ENCODE measurements at regions not wholly inside any gene's neighbourhood (a gene's known extent, or its start where the extent isn't known, plus 50 kb on each side); places are given as distances from the start of the nearest gene placed in this dataset.

DNA sequence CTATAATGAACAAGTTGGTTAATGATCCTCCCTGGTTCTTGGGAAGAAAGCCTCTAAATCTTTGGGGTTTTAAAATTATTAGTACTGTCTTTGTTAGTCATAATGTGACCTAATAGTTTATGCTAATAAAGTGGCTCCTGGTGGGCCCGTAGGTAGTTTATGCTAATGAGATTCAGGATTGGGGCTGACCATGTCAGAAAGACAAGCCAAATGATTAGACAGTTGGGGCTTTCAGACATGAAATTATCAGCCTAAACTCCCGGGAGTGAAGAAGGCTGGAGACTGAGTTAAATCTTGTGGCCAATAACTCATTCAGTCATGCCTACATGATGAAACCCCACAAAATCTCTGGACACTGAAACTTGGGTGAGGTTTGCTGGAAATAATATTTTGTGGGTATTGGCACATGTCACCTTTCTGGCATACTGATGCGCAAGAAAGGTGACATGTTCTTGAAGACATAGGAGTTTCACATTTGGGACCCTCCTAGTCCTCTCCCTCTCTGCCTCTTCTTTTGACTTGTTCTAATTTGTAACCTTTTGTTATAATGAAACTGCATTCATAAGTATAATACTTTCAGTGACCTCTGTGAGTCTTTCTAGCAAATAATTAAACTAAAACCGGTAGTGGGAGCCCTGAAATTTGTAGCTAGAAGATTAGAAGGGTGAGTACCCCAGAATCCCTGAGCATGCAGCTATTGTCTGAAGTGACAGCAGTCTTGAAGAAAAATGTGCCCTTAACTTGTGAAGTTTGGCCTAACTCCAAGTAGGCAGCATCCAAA lies 196.8 kb upstream of the FSTL5 start:
- no peaks in the 10 kb centered on the region for H3K9me3 ChIP-seq (replicated peaks; ENCODE audit: control insufficient read depth, insufficient read depth, low read length)
- H3K4me2 ChIP-seq (ENCODE audit: control insufficient read depth, insufficient read depth) = no peak overlapping the region
- H3K4me3 ChIP-seq = no peak overlapping the region
- 11% methylated on average over 4 of the region's 4 CpGs for WGBS (ENCODE audit: insufficient coverage, insufficient replicate concordance, low lambda C conversion rate, missing lambda C conversion rate)
- intact Hi-C loops (cut with micrococcal nuclease; ENCODE audit: unreplicated experiment) (no loop called here), in situ Hi-C loops (cut with MboI) (no loop called here)
- H3K4me1 ChIP-seq (ENCODE audit: control insufficient read depth, insufficient read depth, low read length) = no peaks in the 10 kb centered on the region
- H2AFZ ChIP-seq (ENCODE audit: control insufficient read depth, low read depth, low read length) = no peak overlapping the region
- no peak for ATAC-seq
- no TSS peak for BruUV-seq (replicated peaks)
- H3K79me2 ChIP-seq (ENCODE audit: control insufficient read depth, insufficient read depth, low read length) = no peaks in the 10 kb centered on the region
- SMC1A ChIA-PET (ENCODE audit: uncharacterized antibody, unreplicated experiment) = no interaction called here
- H4K20me1 ChIP-seq (ENCODE audit: control insufficient read depth, insufficient read depth) = no peaks in the 10 kb centered on the region
- no peak for FAIRE-seq
- RAD21 ChIA-PET (ENCODE audit: unreplicated experiment) = no interaction called here
- H3K36me3 ChIP-seq (ENCODE audit: control insufficient read depth in 2 of 2, insufficient read depth in 2 of 2, low read length in 1 of 2) = no peaks in the 10 kb centered on the region
- H3K27me3 ChIP-seq (replicated peaks in 1 of 2; ENCODE audit: control insufficient read depth in 2 of 2, insufficient read depth in 2 of 2, low read length in 1 of 2) = no peaks in the 10 kb centered on the region
- H3K9ac ChIP-seq (ENCODE audit: control insufficient read depth, insufficient read depth, low read length) = no peak overlapping the region
- TF ChIP-seq MYC (IDR thresholded peaks at IDR 0.05; ENCODE audit: insufficient read depth, insufficient read length, insufficient replicate concordance, low read length, severe bottlenecking) (no peak), SUPT20H (IDR thresholded peaks at IDR 0.05; ENCODE audit: borderline replicate concordance, control insufficient read depth, low read depth, low read length) (no peak), JUNB (IDR thresholded peaks at IDR 0.05) (no peak)
- H3K27ac ChIP-seq (ENCODE audit: control insufficient read depth, insufficient read depth) = no peak overlapping the region
- DNase-seq (ENCODE audit: low read depth, low spot score) = no peak
- CTCF ChIA-PET = no interaction called here
- POLR2A ChIA-PET = no interaction called here

DNA sequence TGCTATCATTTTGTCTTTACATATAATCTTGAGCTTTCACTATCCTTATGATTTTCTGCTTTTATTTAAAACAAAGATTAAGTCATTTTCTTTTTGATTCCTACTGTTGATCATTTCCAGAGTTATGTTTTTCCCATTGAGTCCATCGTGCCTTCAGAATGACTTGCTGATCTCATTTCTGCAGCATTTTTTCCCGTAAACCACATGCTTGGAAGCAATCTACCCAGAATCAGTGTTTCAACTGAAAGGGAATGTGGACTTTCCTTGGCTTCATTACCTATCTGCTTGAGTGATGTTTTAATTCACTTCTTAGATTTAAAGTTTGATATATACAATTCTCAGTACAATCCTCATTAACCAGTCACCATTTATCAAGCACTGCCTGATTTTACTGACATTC lies 192.4 kb upstream of the FSTL5 start:
- no peaks in the 10 kb centered on the region for H3K9me3 ChIP-seq (replicated peaks; ENCODE audit: control insufficient read depth, insufficient read depth, low read length)
- ATAC-seq (no peak), FAIRE-seq (no peak), DNase-seq (ENCODE audit: low read depth, low spot score) (no peak)
- no peaks in the 10 kb centered on the region for H4K20me1 ChIP-seq (ENCODE audit: control insufficient read depth, insufficient read depth)
- in situ Hi-C loops (cut with MboI) = no loop called here
- SMC1A ChIA-PET (ENCODE audit: uncharacterized antibody, unreplicated experiment) = interaction anchor here (1.3 kb wide), 1 partner anchor 23 kb away, joined by 3 read pairs; no protein-coding TSS in a partner anchor
- H3K4me1 ChIP-seq (ENCODE audit: control insufficient read depth, insufficient read depth, low read length) = no peaks in the 10 kb centered on the region
- no peak overlapping the region for H3K4me3 ChIP-seq
- H3K4me2 ChIP-seq (ENCODE audit: control insufficient read depth, insufficient read depth) = no peak overlapping the region
- CTCF ChIA-PET = no interaction called here
- H3K27me3 ChIP-seq (replicated peaks in 1 of 2; ENCODE audit: control insufficient read depth in 2 of 2, insufficient read depth in 2 of 2, low read length in 1 of 2) = no peaks in the 10 kb centered on the region
- no peaks in the 10 kb centered on the region for H3K79me2 ChIP-seq (ENCODE audit: control insufficient read depth, insufficient read depth, low read length)
- no peaks in the 10 kb centered on the region for H3K36me3 ChIP-seq (ENCODE audit: control insufficient read depth in 2 of 2, insufficient read depth in 2 of 2, low read length in 1 of 2)
- H2AFZ ChIP-seq (ENCODE audit: control insufficient read depth, low read depth, low read length) = no peak overlapping the region
- intact Hi-C loops (cut with micrococcal nuclease; ENCODE audit: unreplicated experiment) = no loop called here
- no TSS peak for BruUV-seq (replicated peaks)
- POLR2A ChIA-PET = no interaction called here
- no peak overlapping the region for H3K27ac ChIP-seq (ENCODE audit: control insufficient read depth, insufficient read depth)
- RAD21 ChIA-PET (ENCODE audit: unreplicated experiment) = no interaction called here
- no peak overlapping the region for H3K9ac ChIP-seq (ENCODE audit: control insufficient read depth, insufficient read depth, low read length)
- WGBS (ENCODE audit: insufficient coverage, insufficient replicate concordance, low lambda C conversion rate, missing lambda C conversion rate) = 0% methylated on average over 2 of the region's 2 CpGs
- TF ChIP-seq KDM1A (IDR thresholded peaks at IDR 0.05; ENCODE audit: borderline replicate concordance) (no peak), CBX5 (IDR thresholded peaks at IDR 0.05; ENCODE audit: low read depth) (no peak), PAX5 (IDR thresholded peaks at IDR 0.05; ENCODE audit: borderline replicate concordance, low read depth, low read length) (no peak), MEF2A (IDR thresholded peaks at IDR 0.05; ENCODE audit: insufficient read depth, low read depth, low read length) (no peak), FOXM1 (IDR thresholded peaks at IDR 0.05; ENCODE audit: low read depth, low read length) (no peak)
- TF ChIP-seq, protein P1, sequence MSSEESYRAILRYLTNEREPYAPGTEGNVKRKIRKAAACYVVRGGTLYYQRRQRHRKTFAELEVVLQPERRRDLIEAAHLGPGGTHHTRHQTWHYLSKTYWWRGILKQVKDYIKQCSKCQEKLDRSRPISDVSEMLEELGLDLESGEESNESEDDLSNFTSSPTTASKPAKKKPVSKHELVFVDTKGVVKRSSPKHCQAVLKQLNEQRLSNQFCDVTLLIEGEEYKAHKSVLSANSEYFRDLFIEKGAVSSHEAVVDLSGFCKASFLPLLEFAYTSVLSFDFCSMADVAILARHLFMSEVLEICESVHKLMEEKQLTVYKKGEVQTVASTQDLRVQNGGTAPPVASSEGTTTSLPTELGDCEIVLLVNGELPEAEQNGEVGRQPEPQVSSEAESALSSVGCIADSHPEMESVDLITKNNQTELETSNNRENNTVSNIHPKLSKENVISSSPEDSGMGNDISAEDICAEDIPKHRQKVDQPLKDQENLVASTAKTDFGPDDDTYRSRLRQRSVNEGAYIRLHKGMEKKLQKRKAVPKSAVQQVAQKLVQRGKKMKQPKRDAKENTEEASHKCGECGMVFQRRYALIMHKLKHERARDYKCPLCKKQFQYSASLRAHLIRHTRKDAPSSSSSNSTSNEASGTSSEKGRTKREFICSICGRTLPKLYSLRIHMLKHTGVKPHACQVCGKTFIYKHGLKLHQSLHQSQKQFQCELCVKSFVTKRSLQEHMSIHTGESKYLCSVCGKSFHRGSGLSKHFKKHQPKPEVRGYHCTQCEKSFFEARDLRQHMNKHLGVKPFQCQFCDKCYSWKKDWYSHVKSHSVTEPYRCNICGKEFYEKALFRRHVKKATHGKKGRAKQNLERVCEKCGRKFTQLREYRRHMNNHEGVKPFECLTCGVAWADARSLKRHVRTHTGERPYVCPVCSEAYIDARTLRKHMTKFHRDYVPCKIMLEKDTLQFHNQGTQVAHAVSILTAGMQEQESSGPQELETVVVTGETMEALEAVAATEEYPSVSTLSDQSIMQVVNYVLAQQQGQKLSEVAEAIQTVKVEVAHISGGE (CRISPR knock-in tag; IDR thresholded peaks at IDR 0.05) = no peak
- TF ChIP-seq, protein P2, sequence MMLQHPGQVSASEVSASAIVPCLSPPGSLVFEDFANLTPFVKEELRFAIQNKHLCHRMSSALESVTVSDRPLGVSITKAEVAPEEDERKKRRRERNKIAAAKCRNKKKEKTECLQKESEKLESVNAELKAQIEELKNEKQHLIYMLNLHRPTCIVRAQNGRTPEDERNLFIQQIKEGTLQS (IDR thresholded peaks at IDR 0.05; ENCODE audit: borderline replicate concordance, extremely low read depth, low read depth, low read length) = no peak

All from GM12878 (cell line).